SW480 (cell line): ENCODE measurements at regions not wholly inside any gene's neighbourhood (a gene's known extent, or its start where the extent isn't known, plus 50 kb on each side); places are given as distances from the start of the nearest gene placed in this dataset.

Experiments used
- DNase-seq: peaks from one replicate; pipeline ENCODE4 v3.0.0-alpha.2; 2016; ENCODE audit warnings: low spot score

DNA sequence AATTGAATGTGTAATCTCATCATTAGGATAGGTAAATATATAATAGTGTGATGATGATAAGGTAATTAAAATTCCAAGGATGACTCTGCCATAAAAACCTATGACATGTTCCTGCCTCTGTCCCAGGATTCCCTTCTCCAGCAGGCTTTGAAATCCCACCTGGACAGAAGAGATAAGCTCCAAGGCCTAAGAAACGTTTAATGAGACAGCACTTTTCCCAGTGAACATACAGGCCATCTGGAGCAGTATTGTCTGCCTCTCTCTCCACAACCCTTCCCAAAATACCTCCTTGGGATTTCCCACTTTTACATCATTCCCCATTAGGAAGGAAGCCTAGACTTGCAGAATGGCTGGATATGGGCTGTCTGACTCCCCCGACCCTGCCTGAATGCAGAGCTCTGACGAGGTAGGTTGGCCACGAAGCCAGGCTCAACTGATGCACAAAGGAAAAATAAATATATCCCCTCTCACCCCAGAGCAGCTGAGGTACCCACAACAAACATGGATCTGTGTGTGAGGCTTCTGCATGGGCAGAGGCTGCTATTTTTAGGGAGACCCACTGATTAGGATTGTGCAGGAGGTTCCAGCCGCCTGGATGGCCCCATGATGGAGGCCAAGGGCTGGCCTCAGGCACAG lies 71.0 kb downstream of the TMPRSS5 start:
- no peak for DNase-seq

DNA sequence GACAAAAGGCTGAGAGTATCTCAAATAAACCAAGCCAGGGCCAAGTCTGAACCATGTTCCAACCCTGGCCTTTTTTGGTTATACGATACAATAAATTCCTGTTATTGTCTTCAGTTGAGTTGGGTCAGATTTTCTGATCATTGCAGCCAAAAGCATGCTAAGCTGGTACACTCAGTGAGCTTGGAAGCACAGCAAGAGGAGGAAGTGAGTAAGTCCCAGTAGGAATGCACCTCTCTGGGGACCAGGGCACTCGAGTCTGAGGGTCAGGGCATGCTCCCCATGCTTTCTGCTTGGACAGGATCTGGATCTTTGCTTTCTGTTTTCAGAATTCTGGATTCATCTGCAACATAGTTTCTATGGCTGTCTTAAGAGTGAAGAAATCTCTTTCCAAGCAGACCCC lies 73.1 kb downstream of the TMPRSS5 start:
- DNase-seq, result no peak

DNA sequence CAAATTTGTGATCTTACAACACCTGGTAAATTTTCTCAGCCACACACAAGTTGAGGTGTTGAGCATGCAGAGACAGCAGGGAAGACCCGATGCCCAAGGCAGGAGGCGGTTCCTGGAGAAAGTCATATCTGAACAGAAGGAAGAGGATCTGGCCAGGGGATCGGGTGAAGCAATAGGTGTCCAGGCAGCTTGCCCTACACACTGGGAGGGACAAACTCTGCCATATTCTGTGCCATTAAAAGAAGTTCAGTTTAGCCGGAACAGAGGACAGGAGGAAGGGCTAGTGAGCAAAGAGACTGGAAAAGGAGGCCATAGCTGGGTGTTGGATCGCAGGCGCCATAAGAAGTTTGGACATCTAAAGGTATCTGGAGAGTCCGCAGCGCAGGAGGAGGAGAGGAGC lies 76.5 kb downstream of the TMPRSS5 start:
- no peak for DNase-seq

DNA sequence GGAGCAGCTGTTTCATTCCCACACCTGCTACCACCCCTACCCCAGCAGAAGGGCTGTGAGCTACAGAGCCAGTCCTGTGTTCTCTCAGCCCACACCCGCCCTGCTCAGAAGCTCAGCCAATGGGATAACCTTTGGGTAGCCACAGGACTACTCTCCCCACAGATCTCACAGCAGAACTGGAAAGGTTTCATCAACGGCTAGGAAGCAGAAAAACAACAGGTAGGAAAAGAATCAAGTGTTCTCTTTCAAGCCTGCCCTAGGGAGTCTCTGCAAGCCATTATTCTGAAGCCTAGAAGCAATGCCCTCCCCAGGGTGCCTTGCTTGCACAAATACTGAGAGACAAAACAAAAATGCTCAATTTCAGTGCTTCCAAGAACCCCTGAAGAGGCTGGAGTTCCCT lies 77.2 kb downstream of the TMPRSS5 start:
- DNase-seq, result no peak

DNA sequence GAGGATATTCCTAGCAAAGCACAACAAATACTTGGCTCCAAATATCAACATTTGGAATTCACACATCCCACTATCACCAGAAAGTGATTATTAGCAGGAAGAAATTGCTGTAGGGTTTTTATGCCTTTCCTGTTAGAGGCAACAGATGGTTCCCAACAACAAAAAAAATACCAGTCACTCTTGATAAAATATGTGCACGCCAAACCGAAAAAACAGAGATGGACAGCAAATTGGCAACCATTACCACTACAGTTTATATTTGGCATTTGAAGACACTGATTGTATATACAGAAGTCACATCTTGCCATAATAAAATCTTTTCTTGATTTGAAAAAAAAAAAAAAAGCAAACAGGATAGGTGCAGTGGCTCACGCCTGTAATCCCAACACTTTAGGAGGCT lies 78.2 kb downstream of the TMPRSS5 start:
- no peak for DNase-seq

DNA sequence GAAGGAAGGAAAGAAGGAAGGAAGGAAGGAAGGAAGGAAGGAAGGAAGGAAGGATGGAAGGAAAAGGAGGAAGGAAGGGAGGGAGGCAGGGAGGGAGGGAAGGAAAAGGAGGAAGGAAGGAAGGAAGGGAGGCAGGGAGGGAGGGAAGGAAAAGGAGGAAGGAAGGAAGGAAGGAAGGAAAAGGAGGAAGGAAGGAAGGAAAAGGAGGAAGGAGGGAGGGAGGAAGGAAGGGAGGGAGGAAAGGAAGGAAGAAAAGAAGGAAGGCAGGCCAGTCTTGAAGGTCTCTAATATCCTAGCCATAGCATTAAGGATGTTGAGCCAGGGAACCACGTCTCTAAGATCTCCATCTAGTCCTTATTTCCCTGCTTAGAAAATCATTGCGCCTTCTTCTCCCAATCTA lies 78.8 kb downstream of the TMPRSS5 start:
- DNase-seq, result no peak

DNA sequence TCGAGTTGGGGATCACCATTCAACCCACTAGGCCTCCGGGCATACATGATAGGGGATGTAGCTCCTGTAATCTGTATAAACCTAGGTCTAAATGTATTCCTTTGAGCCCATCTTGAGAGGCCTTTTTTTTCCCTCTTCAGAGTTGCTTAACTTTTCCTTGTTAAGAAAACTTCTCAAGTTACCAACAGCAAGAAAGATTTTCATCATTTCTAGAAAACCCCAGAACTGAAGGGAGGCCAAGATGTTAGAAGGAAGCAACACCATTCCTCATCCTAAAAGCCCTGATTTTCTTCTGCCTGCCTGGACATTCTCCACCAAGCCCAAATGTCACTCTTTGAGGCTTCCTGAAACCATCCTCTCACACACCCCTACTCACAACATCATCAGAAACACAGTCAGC lies 79.4 kb downstream of the TMPRSS5 start:
- DNase-seq, result no peak

- DNase-seq, result no peak
Observed at GRCh38 chr11:113623114-113623513, 83.0 kb downstream of the TMPRSS5 start.

DNA sequence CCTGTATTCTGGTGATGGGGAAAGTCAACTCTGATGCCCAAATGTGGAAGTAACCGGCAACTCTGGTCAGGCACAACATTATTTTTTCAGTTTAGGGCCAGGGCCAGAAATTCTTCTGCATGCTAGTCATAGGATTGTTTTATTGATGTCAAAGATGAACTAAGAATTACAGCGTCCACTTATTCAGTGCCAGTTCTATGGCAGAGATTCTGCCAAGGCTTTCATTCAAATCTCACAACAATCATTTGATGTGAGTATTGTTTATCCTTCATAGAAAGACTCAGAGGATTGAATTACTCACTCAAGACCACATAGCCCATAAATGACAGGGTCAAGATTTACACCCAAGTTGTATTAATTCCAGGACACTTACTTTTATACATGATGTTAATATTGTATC lies 87.7 kb downstream of the TMPRSS5 start:
- DNase-seq, result no peak

- DNase-seq, result no peak
Observed at GRCh38 chr11:113615773-113616172, 90.3 kb downstream of the TMPRSS5 start.

GRCh38 chr11:113615098-113615497 lies 91.0 kb downstream of the TMPRSS5 start:
- DNase-seq, result no peak

DNA sequence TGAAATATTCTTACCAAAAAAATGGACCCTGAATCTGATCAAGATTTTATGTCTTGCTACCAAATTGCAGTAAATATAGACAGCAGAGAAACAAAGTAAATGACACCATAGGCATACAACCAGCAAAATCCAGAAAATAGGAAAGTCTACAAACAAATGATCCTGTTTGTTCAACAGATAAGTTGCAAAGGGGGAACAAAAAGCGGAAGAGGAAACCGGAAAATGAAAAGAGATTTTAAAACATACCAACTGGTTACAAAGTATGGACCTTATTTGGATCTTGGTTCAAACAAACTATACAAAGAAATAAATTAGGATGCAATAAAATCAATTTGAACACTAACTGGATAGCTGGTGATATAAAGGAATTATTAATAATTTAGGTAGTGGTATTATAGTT lies 92.0 kb downstream of the TMPRSS5 start:
- DNase-seq, result no peak

- DNase-seq, result no peak
Observed at GRCh38 chr11:113613619-113614018, 92.5 kb downstream of the TMPRSS5 start.

DNA sequence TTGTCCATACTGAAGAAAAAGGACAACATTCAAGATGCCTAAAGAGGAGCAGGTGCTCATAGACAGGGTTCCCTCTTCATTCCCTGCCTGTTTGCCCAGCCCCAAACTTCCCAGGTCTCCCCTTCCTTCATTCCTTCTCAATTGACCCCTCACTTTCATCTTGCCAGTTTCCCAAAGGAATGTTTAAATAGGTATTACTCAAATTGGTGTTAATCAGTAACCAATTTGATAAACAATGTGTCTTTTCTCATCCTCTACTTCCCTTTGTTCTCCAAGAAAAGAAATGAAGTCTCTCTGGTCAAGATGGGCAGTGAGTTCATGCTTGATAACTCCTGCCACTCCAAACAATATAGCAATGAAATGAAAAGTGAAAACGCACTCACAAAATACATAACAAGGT lies 101.9 kb downstream of the TMPRSS5 start:
- DNase-seq, result no peak

DNA sequence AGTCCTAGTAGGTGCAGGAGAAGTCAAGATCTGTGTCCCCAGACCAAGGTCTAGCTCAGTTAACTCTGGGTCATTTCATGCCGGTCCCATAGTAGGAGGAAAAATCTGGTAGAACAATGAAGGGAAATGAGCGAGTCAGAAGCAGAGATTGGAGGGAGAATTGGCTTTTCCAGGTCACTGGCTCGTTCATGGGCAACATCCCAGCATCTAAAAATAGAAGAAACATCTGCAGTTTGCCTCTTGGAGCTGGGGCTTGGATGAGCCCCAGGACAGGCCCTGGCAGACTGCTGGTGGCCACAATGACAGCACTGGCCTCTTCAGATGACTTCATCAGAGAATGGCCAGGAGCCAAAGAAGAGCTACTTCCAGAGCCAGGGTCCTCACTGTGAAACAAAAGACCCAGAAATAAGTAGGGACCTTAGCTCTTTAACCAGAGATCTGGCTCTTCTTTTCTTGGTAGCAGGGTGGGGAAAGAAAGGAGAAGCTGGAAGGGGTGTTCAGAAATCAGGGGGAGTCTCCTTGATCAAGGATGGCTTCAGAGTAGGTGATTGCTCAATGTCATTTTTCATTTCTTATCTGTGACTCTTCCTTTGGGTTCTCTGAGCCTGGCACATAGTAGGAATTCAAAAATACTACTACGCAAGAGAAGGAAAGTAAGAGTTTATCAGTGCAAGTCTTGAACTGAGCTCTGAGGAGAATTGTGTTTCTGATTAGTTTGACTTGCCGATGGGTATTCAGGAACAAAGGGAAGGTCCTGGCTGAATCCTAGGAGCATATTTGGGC lies 102.6 kb downstream of the TMPRSS5 start:
- DNase-seq, result no peak

DNA sequence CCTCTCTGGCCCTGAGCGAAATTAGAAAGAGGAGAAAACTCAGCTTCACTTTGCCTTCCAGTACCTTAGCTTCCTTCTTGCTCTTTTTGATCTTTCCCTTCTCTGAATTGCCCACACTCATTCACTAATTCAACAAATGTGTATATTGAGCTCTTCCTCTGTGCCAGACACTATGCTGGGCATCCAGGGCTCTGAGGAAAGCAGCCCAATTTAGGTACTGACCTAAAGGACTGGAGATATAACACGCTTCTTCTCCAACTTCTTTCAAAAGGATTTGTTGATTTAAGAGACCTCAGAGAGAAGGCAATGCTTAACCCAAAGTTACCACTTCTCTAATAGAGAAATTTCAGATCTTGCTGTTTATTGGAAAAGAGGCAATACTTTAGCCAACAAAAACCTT lies 103.6 kb downstream of the TMPRSS5 start:
- no peak for DNase-seq

GRCh38 chr11:113596658-113597057 lies 109.5 kb downstream of the TMPRSS5 start:
- DNase-seq, result no peak

GRCh38 chr11:113595810-113596594 lies 110.1 kb downstream of the TMPRSS5 start:
- DNase-seq, result no peak

- DNase-seq, result peak; percentile 26
Observed at GRCh38 chr11:113593698-113594308, 112.3 kb downstream of the TMPRSS5 start.

- no peak for DNase-seq
Observed at GRCh38 chr11:113591117-113591516, 115.0 kb downstream of the TMPRSS5 start.

- peak; percentile 39 for DNase-seq
Observed at GRCh38 chr11:113587308-113587739, 112.1 kb upstream of the DRD2 start.

DNA sequence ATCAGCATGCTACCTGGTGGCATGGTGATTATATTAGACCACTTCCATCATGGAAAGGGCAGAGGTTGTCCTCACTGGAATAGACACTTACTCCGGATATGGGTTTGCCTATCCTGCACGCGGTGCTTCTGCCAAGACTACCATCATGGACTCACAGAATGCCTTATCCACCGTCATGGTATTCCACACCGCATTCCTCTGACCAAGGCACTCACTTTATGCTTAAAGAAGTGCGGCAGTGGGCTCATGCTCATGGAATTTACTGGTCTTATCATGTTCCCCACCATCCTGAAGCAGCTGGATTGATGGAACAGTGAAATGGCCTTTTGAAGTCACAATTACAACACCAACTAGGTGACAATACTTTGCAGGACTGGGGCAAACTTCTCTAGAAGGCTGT lies 109.2 kb upstream of the DRD2 start:
- no peak for DNase-seq

- no peak for DNase-seq
Observed at GRCh38 chr11:113581713-113582112, 106.5 kb upstream of the DRD2 start.
